NCI-H2081 (cell line): ENCODE measurements at regions not wholly inside any gene's neighbourhood (a gene's known extent, or its start where the extent isn't known, plus 50 kb on each side); places are given as distances from the start of the nearest gene placed in this dataset.
"Not testable (repeated sequence)": the region's sequence is repeated elsewhere in the genome, so short reads cannot be mapped to it uniquely, and the experiment has no call there.

Experiments
- DNase-seq, 2 experiments: peaks; one replicate each; lab custom pipeline; 2025; lab: John Stamatoyannopoulos, UW

GRCh38 chr6:117761610-117762009 lies 86.3 kb downstream of the NUS1 start:
- no peak for DNase-seq

- no peak for DNase-seq
These were observed 96.1 kb downstream of the NUS1 start for GRCh38 chr6:117771403-117771802.

GRCh38 chr6:117776441-117776840 lies 101.2 kb downstream of the NUS1 start:
- DNase-seq, result no peak

GRCh38 chr6:117781550-117781949 lies 106.3 kb downstream of the NUS1 start:
- DNase-seq, result no peak

GRCh38 chr6:117783279-117783678 lies 108.0 kb downstream of the NUS1 start:
- no peak for DNase-seq

GRCh38 chr6:117791012-117791411 lies 115.7 kb downstream of the NUS1 start:
- DNase-seq, result no peak

GRCh38 chr6:117795234-117795633 lies 111.8 kb upstream of the SLC35F1 start:
- DNase-seq, result no peak

- not testable (repeated sequence) for DNase-seq
These were observed 108.2 kb upstream of the SLC35F1 start for GRCh38 chr6:117798819-117799218.

- DNase-seq, result no peak
These were observed 96.8 kb upstream of the SLC35F1 start for GRCh38 chr6:117810269-117810668.

- DNase-seq, result no peak
These were observed 89.6 kb upstream of the SLC35F1 start for GRCh38 chr6:117817499-117817898.

GRCh38 chr6:117817992-117818391 lies 89.1 kb upstream of the SLC35F1 start:
- no peak for DNase-seq

- no peak for DNase-seq
These were observed 88.6 kb upstream of the SLC35F1 start for GRCh38 chr6:117818449-117818848.

- peak; percentile 5 to 15 for DNase-seq
These were observed 77.3 kb upstream of the SLC35F1 start for GRCh38 chr6:117829594-117830319.

GRCh38 chr6:117837261-117837660 lies 69.8 kb upstream of the SLC35F1 start:
- DNase-seq, result no peak

GRCh38 chr6:117840541-117840983 lies 66.5 kb upstream of the SLC35F1 start:
- DNase-seq, result peak; percentile 47 to 54

- no peak for DNase-seq
These were observed 59.2 kb upstream of the SLC35F1 start for GRCh38 chr6:117847912-117848311.

GRCh38 chr6:117849087-117849486 lies 58.0 kb upstream of the SLC35F1 start:
- no peak for DNase-seq
